LoVo (cell line): ENCODE measurements at regions not wholly inside any gene's neighbourhood (a gene's known extent, or its start where the extent isn't known, plus 50 kb on each side); places are given as distances from the start of the nearest gene placed in this dataset.
"Not testable (repeated sequence)": the region's sequence is repeated elsewhere in the genome, so short reads cannot be mapped to it uniquely, and the experiment has no call there.

Experiments used
- DNase-seq: peaks from one replicate; pipeline ENCODE4 v3.0.0-alpha.2; 2016; ENCODE audit warnings: low spot score

GRCh38 chr21:23886828-23887724 is 1720.2 kb downstream of the MRPL39 start:
- DNase-seq = no peak

- DNase-seq = no peak
These were observed 1725.5 kb downstream of the MRPL39 start for GRCh38 chr21:23881783-23882182.

GRCh38 chr21:23876925-23877558 is 1730.2 kb downstream of the MRPL39 start:
- DNase-seq = no peak

GRCh38 chr21:23874271-23874670 is 1733.0 kb downstream of the MRPL39 start:
- no peak for DNase-seq

GRCh38 chr21:23861911-23862504 is 1745.3 kb downstream of the MRPL39 start:
- DNase-seq = no peak

GRCh38 chr21:23858878-23859277 is 1748.4 kb downstream of the MRPL39 start:
- no peak for DNase-seq

- peak; percentile 11 for DNase-seq
These were observed 1753.4 kb downstream of the MRPL39 start for GRCh38 chr21:23853796-23854379.

GRCh38 chr21:23837564-23837963 is 1769.7 kb downstream of the MRPL39 start:
- DNase-seq = no peak

- no peak for DNase-seq
These were observed 1784.5 kb downstream of the MRPL39 start for GRCh38 chr21:23822760-23823159.

GRCh38 chr21:23817337-23817736 is 1789.9 kb downstream of the MRPL39 start:
- DNase-seq = no peak

- DNase-seq = no peak
These were observed 1794.8 kb downstream of the MRPL39 start for GRCh38 chr21:23812485-23812884.

GRCh38 chr21:23811805-23812204 is 1795.5 kb downstream of the MRPL39 start:
- no peak for DNase-seq

- no peak for DNase-seq
These were observed 1797.7 kb downstream of the MRPL39 start for GRCh38 chr21:23809573-23809972.

GRCh38 chr21:23806966-23807548 is 1800.2 kb downstream of the MRPL39 start:
- not testable (repeated sequence) for DNase-seq

- no peak for DNase-seq
These were observed 1802.4 kb downstream of the MRPL39 start for GRCh38 chr21:23804866-23805265.

- DNase-seq = no peak
These were observed 1806.0 kb downstream of the MRPL39 start for GRCh38 chr21:23801292-23801691.

GRCh38 chr21:23799376-23799775 is 1807.9 kb downstream of the MRPL39 start:
- no peak for DNase-seq

GRCh38 chr21:23792300-23792699 is 1815.0 kb downstream of the MRPL39 start:
- DNase-seq = no peak

- no peak for DNase-seq
These were observed 1817.4 kb downstream of the MRPL39 start for GRCh38 chr21:23789864-23790263.

- DNase-seq = no peak
These were observed 1827.0 kb downstream of the MRPL39 start for GRCh38 chr21:23780326-23780725.

GRCh38 chr21:23743821-23744220 is 1863.5 kb downstream of the MRPL39 start:
- no peak for DNase-seq

GRCh38 chr21:23740463-23740862 is 1866.8 kb downstream of the MRPL39 start:
- DNase-seq = no peak
